CD4-positive, alpha-beta T cell treated with Interleukin-17A for 4 hours (primary cell): ENCODE measurements at regions not wholly inside any gene's neighbourhood (a gene's known extent, or its start where the extent isn't known, plus 50 kb on each side); places are given as distances from the start of the nearest gene placed in this dataset.

ENCODE experiments used
- DNase-seq: peaks from one replicate; pipeline ENCODE4 v3.0.0-alpha.2; 2020; ENCODE audit warnings: mixed read lengths

GRCh38 chr1:38326856-38327255, 280.3 kb upstream of the POU3F1 start:
- DNase-seq, result no peak

GRCh38 chr1:38326135-38326534, 279.5 kb upstream of the POU3F1 start:
- no peak for DNase-seq

GRCh38 chr1:38312753-38313152, 266.2 kb upstream of the POU3F1 start:
- no peak for DNase-seq

GRCh38 chr1:38310079-38310478, 263.5 kb upstream of the POU3F1 start:
- no peak for DNase-seq

- DNase-seq, result no peak
Observed at GRCh38 chr1:38308780-38309179, 262.2 kb upstream of the POU3F1 start.

- DNase-seq, result no peak
Observed at GRCh38 chr1:38305666-38306065, 259.1 kb upstream of the POU3F1 start.

- no peak for DNase-seq
Observed at GRCh38 chr1:38303843-38304242, 257.2 kb upstream of the POU3F1 start.

- DNase-seq, result no peak
Observed at GRCh38 chr1:38301040-38301439, 254.4 kb upstream of the POU3F1 start.

GRCh38 chr1:38300616-38301015, 254.0 kb upstream of the POU3F1 start:
- DNase-seq, result no peak

- DNase-seq, result no peak
Observed at GRCh38 chr1:38297842-38298241, 251.2 kb upstream of the POU3F1 start.

- no peak for DNase-seq
Observed at GRCh38 chr1:38297246-38297645, 250.7 kb upstream of the POU3F1 start.

- DNase-seq, result no peak
Observed at GRCh38 chr1:38296047-38296446, 249.5 kb upstream of the POU3F1 start.

GRCh38 chr1:38293567-38293966, 247.0 kb upstream of the POU3F1 start:
- DNase-seq, result no peak

- no peak for DNase-seq
Observed at GRCh38 chr1:38292969-38293368, 246.4 kb upstream of the POU3F1 start.

GRCh38 chr1:38291906-38292521, 245.4 kb upstream of the POU3F1 start:
- DNase-seq, result no peak

- no peak for DNase-seq
Observed at GRCh38 chr1:38291336-38291735, 244.7 kb upstream of the POU3F1 start.

GRCh38 chr1:38289034-38289433, 242.4 kb upstream of the POU3F1 start:
- DNase-seq, result no peak

GRCh38 chr1:38287547-38287946, 241.0 kb upstream of the POU3F1 start:
- no peak for DNase-seq

- DNase-seq, result no peak
Observed at GRCh38 chr1:38287036-38287435, 240.4 kb upstream of the POU3F1 start.

GRCh38 chr1:38285807-38286530, 239.4 kb upstream of the POU3F1 start:
- DNase-seq, result no peak

- no peak for DNase-seq
Observed at GRCh38 chr1:38284953-38285352, 238.4 kb upstream of the POU3F1 start.

GRCh38 chr1:38283696-38284470, 237.3 kb upstream of the POU3F1 start:
- no peak for DNase-seq

GRCh38 chr1:38279148-38279547, 232.6 kb upstream of the POU3F1 start:
- DNase-seq, result no peak

GRCh38 chr1:38277646-38278045, 231.1 kb upstream of the POU3F1 start:
- DNase-seq, result no peak
